HEK293 (cell line): ENCODE measurements at regions not wholly inside any gene's neighbourhood (a gene's known extent, or its start where the extent isn't known, plus 50 kb on each side); places are given as distances from the start of the nearest gene placed in this dataset.

ENCODE experiments used
- CTCF ChIA-PET: fragments of 350-600 bp; formaldehyde crosslinking; extraction: SDS; loops from one replicate; lab custom pipeline; 2021; ENCODE audit warnings: antibody characterized with exemption; lab: Yijun Ruan, JAX
- POLR2A ChIA-PET: fragments of 300-600 bp; formaldehyde crosslinking; extraction: SDS; loops from one replicate; lab custom pipeline; 2020; ENCODE audit warnings: antibody characterized with exemption, inconsistent platforms; lab: Yijun Ruan, JAX
- H3K27ac ChIP-seq: fragments of 200-500 bp; sonication (Bioruptor generic); 2 replicates; pipeline ENCODE4 v1.5.1; 2014; ENCODE audit warnings: low read depth, low read length, control low read depth, inconsistent platforms; ENCODE audit errors: extremely low read depth
- H3K36me3 ChIP-seq, 2 experiments: fragments of 200-500 bp in 1 of 2; sonication (Bioruptor generic) in 1 of 2; 1 replicate in 1 of 2; 2 replicates in 1 of 2; pipeline ENCODE4 v1.5.1; 2014 to 2017; ENCODE audit warnings: inconsistent platforms in 2 of 2, low read length in 2 of 2; ENCODE audit not compliant: control insufficient read depth in 2 of 2, insufficient read depth in 1 of 2
- H3K4me1 ChIP-seq: fragments of 200-500 bp; sonication (Bioruptor generic); 2 replicates; pipeline ENCODE4 v1.5.1; 2014; ENCODE audit warnings: mild to moderate bottlenecking, low read length, inconsistent platforms; ENCODE audit not compliant: control insufficient read depth, insufficient read depth
- H3K4me3 ChIP-seq: 2 replicates; pipeline ENCODE4 v1.5.1; 2011; ENCODE audit warnings: low read depth, mild to moderate bottlenecking, control low read depth, low read length, moderate library complexity
- H3K9me3 ChIP-seq: fragments of 200-500 bp; sonication (Bioruptor generic); 2 replicates; pipeline ENCODE4 v1.5.1; 2014; ENCODE audit warnings: low read depth, low read length, inconsistent platforms; ENCODE audit not compliant: control insufficient read depth, insufficient read depth
- KLF16 ChIP-seq: fragments of 450-650 bp; formaldehyde crosslinking; IDR thresholded peaks from 2 replicates; pipeline ENCODE4 v1.5.1; 2017; ENCODE audit warnings: missing biosample characterization, missing genetic modification characterization
- KLF17 ChIP-seq: fragments of 450-650 bp; formaldehyde crosslinking; IDR thresholded peaks from 2 replicates; pipeline ENCODE4 v1.5.1; 2016; ENCODE audit warnings: missing biosample characterization, missing genetic modification characterization
- PATZ1 ChIP-seq: fragments of 450-650 bp; formaldehyde crosslinking; IDR thresholded peaks from 2 replicates; pipeline ENCODE4 v1.5.1; 2016; ENCODE audit warnings: missing biosample characterization, missing genetic modification characterization
- PRDM10 ChIP-seq: fragments of 450-650 bp; formaldehyde crosslinking; IDR thresholded peaks from 2 replicates; pipeline ENCODE4 v1.5.1; 2016; ENCODE audit warnings: missing biosample characterization, missing genetic modification characterization
- SCRT2 ChIP-seq: fragments of 450-650 bp; formaldehyde crosslinking; IDR thresholded peaks from 2 replicates; pipeline ENCODE4 v1.5.1; 2016; ENCODE audit warnings: missing biosample characterization, missing genetic modification characterization
- ZBTB17 ChIP-seq: fragments of 450-650 bp; formaldehyde crosslinking; IDR thresholded peaks from 2 replicates; pipeline ENCODE4 v1.5.1; 2016; ENCODE audit warnings: missing biosample characterization, missing genetic modification characterization
- ZNF10 ChIP-seq: fragments of 450-650 bp; formaldehyde crosslinking; IDR thresholded peaks from 2 replicates; pipeline ENCODE4 v1.5.1; 2017; ENCODE audit warnings: missing biosample characterization, missing genetic modification characterization
- ZNF184 ChIP-seq: fragments of 450-650 bp; IDR thresholded peaks from 2 replicates; pipeline ENCODE4 v1.5.1; 2018; ENCODE audit warnings: missing biosample characterization, mild to moderate bottlenecking, missing genetic modification characterization
- ZNF221 ChIP-seq: fragments of 450-650 bp; formaldehyde crosslinking; IDR thresholded peaks from 2 replicates; pipeline ENCODE4 v1.5.1; 2017; ENCODE audit warnings: missing biosample characterization, missing genetic modification characterization, borderline replicate concordance
- ZNF266 ChIP-seq: fragments of 450-650 bp; formaldehyde crosslinking; IDR thresholded peaks from 2 replicates; pipeline ENCODE4 v1.5.1; 2016; ENCODE audit warnings: missing biosample characterization, missing genetic modification characterization, low read depth
- ZNF335 ChIP-seq: fragments of 450-650 bp; formaldehyde crosslinking; conservative IDR thresholded peaks from 2 replicates; pipeline ENCODE4 v1.5.1; 2016; ENCODE audit warnings: missing biosample characterization, missing genetic modification characterization
- ZNF362 ChIP-seq: fragments of 450-650 bp; formaldehyde crosslinking; IDR thresholded peaks from 2 replicates; pipeline ENCODE4 v1.5.1; 2016; ENCODE audit warnings: missing biosample characterization, missing genetic modification characterization
- ZNF549 ChIP-seq: fragments of 450-650 bp; IDR thresholded peaks from 2 replicates; pipeline ENCODE4 v1.5.1; 2018; ENCODE audit warnings: missing biosample characterization, missing genetic modification characterization, mild to moderate bottlenecking, inconsistent platforms, moderate library complexity
- ZNF600 ChIP-seq: fragments of 450-650 bp; formaldehyde crosslinking; IDR thresholded peaks from 2 replicates; pipeline ENCODE4 v1.5.1; 2016; ENCODE audit warnings: missing biosample characterization, missing genetic modification characterization
- ZNF610 ChIP-seq: fragments of 450-650 bp; formaldehyde crosslinking; IDR thresholded peaks from 2 replicates; pipeline ENCODE4 v1.5.1; 2016; ENCODE audit warnings: missing biosample characterization, missing genetic modification characterization, borderline replicate concordance
- ZNF664 ChIP-seq: fragments of 450-650 bp; formaldehyde crosslinking; IDR thresholded peaks from 2 replicates; pipeline ENCODE4 v1.5.1; 2016; ENCODE audit warnings: missing biosample characterization, missing genetic modification characterization
- ZSCAN23 ChIP-seq: fragments of 450-650 bp; formaldehyde crosslinking; IDR thresholded peaks from 2 replicates; pipeline ENCODE4 v1.5.1; 2016; ENCODE audit warnings: missing biosample characterization, missing genetic modification characterization

DNA sequence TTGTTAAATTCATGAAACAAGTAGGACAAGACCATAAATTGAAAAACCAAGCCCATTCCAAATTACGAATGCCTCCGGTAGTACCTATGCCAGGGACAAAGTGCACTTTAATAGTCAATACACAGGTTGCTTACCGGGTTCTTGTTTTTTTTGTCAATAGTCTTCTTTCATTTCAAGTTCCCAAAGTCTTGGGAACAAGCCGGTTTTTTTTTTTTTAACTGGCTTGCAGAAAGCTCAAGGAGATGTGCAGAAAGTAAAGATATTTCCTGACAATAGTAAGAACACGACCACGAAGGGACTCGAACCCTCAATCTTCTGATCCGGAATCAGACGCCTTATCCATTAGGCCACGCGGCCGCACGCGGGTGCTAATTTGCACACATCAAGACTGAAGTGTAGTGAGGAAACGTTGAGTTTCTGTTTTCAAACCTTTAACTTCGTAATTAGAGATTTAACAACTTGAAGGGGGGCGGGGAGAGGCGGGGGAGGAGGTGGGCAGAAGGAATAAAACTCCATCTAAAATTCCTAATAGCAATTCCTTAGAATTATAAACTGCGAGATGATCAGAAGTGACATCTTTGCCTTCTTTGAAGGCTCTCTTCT is 181.0 kb downstream of the TRIM27 start (continued):
- TF ChIP-seq ZNF10 (tag by site-specific recombination) (no peak), ZNF549 (tag by site-specific recombination) (0 out of 2 replicates have a peak, but pooled peaks have one; percentile 51), KLF16 (tag by site-specific recombination) (no peak), ZSCAN23 (0 out of 2 replicates have a peak, but pooled peaks have one; percentile 30), ZNF610 (tag by site-specific recombination) (no peak), ZNF184 (peak; percentile 41; the same call in 1 of the 2 replicates), ZNF266 (tag by site-specific recombination) (no peak)
- TF ChIP-seq, all 188 proteins: peak for 38

DNA sequence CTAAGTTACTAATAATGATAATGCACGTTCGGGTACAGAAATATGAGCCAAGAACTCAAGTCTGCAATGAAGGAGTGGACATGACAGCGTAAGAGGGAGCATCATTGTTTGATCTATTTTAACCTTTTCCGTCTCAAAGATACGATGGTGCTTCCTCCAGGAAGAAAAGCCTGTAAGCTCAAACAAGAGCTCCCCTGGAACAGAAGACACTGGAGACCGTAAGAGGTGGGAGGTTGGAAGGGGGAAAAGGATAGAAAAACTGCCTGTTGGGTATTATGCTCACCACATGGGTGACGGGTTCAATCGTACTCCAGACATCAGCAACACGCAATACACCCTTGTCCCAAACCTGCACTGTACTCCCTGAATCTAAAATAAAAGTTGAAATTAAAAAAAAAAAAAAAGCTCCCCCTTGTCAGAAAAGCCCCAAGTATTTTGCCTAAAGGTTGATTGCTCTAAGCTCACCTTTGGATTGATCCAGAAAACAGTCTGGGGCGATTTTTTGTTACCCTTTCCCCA is 180.5 kb downstream of the TRIM27 start:
- CTCF ChIA-PET: interaction anchor here (0.6 to 1.0 kb wide), 4 partner anchors 8 to 64 kb away, joined by 3 to 5 read pairs (median 4); no protein-coding TSS in a partner anchor
- peak overlapping the region; percentile 19 for H3K4me3 ChIP-seq
- H3K4me1 ChIP-seq: no peaks in the 10 kb centered on the region
- TF ChIP-seq PATZ1 (tag by site-specific recombination) (peak; percentile 18; the same call in 1 of the 2 replicates), ZNF335 (peak; percentile 66), ZBTB17 (tag by site-specific recombination) (peak; percentile 74), ZNF10 (tag by site-specific recombination) (no peak), KLF17 (tag by site-specific recombination) (no peak), ZNF600 (tag by site-specific recombination) (peak; percentile 29; the same call in 1 of the 2 replicates), ZNF221 (tag by site-specific recombination) (no peak), SCRT2 (tag by site-specific recombination) (peak; percentile 26; the same call in 1 of the 2 replicates), ZNF664 (tag by site-specific recombination) (no peak), PRDM10 (peak; percentile 95), ZNF362 (tag by site-specific recombination) (0 out of 2 replicates have a peak, but pooled peaks have one; percentile 55)
- no peaks in the 10 kb centered on the region for H3K9me3 ChIP-seq
- H3K36me3 ChIP-seq: no peaks in the 10 kb centered on the region
- POLR2A ChIA-PET: interaction anchor here (0.7 to 1.4 kb wide), 4 partner anchors 9 to 74 kb away, joined by 3 to 9 read pairs (median 5); no protein-coding TSS in a partner anchor
- no peak overlapping the region for H3K27ac ChIP-seq
